MCF 10A (cell line): ENCODE measurements at regions not wholly inside any gene's neighbourhood (a gene's known extent, or its start where the extent isn't known, plus 50 kb on each side); places are given as distances from the start of the nearest gene placed in this dataset.

ENCODE experiments used
- BruUV-seq: library from RNA; stranded (reverse); fragments of 400-500 nt; replicated peaks from 2 replicates; lab custom pipeline; 2021; lab: Mats Ljungman, UMichigan
- CTCF ChIA-PET: fragments of 300-600 bp; sonication (Branson Sonifier 250); formaldehyde crosslinking; extraction: SDS; loops from one replicate; lab custom pipeline; 2021; ENCODE audit warnings: antibody characterized with exemption, inconsistent platforms; lab: Yijun Ruan, JAX
- POLR2A ChIA-PET: fragments of 300-600, 350-650 bp; sonication (Branson Sonifier 250); formaldehyde crosslinking; extraction: SDS; loops from one replicate; lab custom pipeline; 2020; ENCODE audit warnings: antibody characterized with exemption, inconsistent platforms; lab: Yijun Ruan, JAX
- DNase-seq: peaks from one replicate; pipeline ENCODE4 v3.0.0-alpha.2; 2018; ENCODE audit not compliant: unreplicated experiment
- H3K27ac Mint-ChIP-seq: one replicate; pipeline ENCODE4 v1.8.0; 2022; ENCODE audit warnings: mild to moderate bottlenecking, low read depth, mixed read lengths; ENCODE audit not compliant: unreplicated experiment
- H3K27me3 Mint-ChIP-seq: one replicate; pipeline ENCODE4 v1.8.0; 2022; ENCODE audit warnings: mixed read lengths; ENCODE audit not compliant: insufficient read depth, unreplicated experiment
- H3K36me3 Mint-ChIP-seq: one replicate; pipeline ENCODE4 v1.8.0; 2022; ENCODE audit warnings: mild to moderate bottlenecking, moderate library complexity, mixed read lengths; ENCODE audit not compliant: insufficient read depth, unreplicated experiment
- H3K4me1 Mint-ChIP-seq: one replicate; pipeline ENCODE4 v1.8.0; 2022; ENCODE audit warnings: mixed read lengths; ENCODE audit not compliant: insufficient read depth, unreplicated experiment
- H3K4me3 Mint-ChIP-seq: one replicate; pipeline ENCODE4 v1.8.0; 2022; ENCODE audit warnings: mild to moderate bottlenecking, moderate library complexity, mixed read lengths; ENCODE audit not compliant: unreplicated experiment
- H3K9me3 Mint-ChIP-seq: one replicate; pipeline ENCODE4 v1.8.0; 2022; ENCODE audit warnings: mixed read lengths; ENCODE audit not compliant: unreplicated experiment
- intact Hi-C: fragments of 100-400 bp; cut with micrococcal nuclease; formaldehyde crosslinking; loops from 2 replicates; pipeline ENCODE4 v1.14.1; 2022
- TF ChIP-seq, protein P1 (sequence below): fragments of 200-600 bp; IDR thresholded peaks from one replicate; pipeline ENCODE4 v1.8.0; 2022; ENCODE audit warnings: antibody characterized with exemption, mild to moderate bottlenecking; ENCODE audit not compliant: unreplicated experiment

- intact Hi-C loops: no loop called here
- Mint-ChIP-seq H3K27me3 (no peaks in the 10 kb centered on the region), H3K4me1 (no peaks in the 10 kb centered on the region), H3K27ac (no peak overlapping the region), H3K36me3 (no peaks in the 10 kb centered on the region), H3K4me3 (no peak overlapping the region), H3K9me3 (no peaks in the 10 kb centered on the region)
- TF ChIP-seq, protein P1, sequence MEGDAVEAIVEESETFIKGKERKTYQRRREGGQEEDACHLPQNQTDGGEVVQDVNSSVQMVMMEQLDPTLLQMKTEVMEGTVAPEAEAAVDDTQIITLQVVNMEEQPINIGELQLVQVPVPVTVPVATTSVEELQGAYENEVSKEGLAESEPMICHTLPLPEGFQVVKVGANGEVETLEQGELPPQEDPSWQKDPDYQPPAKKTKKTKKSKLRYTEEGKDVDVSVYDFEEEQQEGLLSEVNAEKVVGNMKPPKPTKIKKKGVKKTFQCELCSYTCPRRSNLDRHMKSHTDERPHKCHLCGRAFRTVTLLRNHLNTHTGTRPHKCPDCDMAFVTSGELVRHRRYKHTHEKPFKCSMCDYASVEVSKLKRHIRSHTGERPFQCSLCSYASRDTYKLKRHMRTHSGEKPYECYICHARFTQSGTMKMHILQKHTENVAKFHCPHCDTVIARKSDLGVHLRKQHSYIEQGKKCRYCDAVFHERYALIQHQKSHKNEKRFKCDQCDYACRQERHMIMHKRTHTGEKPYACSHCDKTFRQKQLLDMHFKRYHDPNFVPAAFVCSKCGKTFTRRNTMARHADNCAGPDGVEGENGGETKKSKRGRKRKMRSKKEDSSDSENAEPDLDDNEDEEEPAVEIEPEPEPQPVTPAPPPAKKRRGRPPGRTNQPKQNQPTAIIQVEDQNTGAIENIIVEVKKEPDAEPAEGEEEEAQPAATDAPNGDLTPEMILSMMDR: no peak
- no peak for DNase-seq
- CTCF ChIA-PET: interaction anchor here (0.5 kb wide), 1 partner anchor 450 kb away, joined by 3 read pairs; no protein-coding TSS in a partner anchor
- BruUV-seq: no TSS peak
- POLR2A ChIA-PET: interaction anchor here (0.6 kb wide), 2 partner anchors 367 to 772 kb away, joined by 3 to 4 read pairs; no protein-coding TSS in a partner anchor
These were observed 445.4 kb downstream of the GATA3 start for GRCh38 chr10:8499752-8500390.

- ChIA-PET POLR2A (no interaction called here), CTCF (interaction anchor here (0.6 to 0.7 kb wide), 2 partner anchors 85 to 998 kb away, joined by 3 to 4 read pairs; no protein-coding TSS in a partner anchor)
- Mint-ChIP-seq H3K4me3 (no peak overlapping the region), H3K9me3 (no peaks in the 10 kb centered on the region), H3K4me1 (no peaks in the 10 kb centered on the region), H3K27ac (no peak overlapping the region), H3K27me3 (no peaks in the 10 kb centered on the region), H3K36me3 (no peaks in the 10 kb centered on the region)
- DNase-seq: no peak
- TF ChIP-seq, protein P1: no peak
- BruUV-seq: no TSS peak
- intact Hi-C loops: no loop called here
These were observed 448.1 kb downstream of the GATA3 start for GRCh38 chr10:8502573-8502972.

DNA sequence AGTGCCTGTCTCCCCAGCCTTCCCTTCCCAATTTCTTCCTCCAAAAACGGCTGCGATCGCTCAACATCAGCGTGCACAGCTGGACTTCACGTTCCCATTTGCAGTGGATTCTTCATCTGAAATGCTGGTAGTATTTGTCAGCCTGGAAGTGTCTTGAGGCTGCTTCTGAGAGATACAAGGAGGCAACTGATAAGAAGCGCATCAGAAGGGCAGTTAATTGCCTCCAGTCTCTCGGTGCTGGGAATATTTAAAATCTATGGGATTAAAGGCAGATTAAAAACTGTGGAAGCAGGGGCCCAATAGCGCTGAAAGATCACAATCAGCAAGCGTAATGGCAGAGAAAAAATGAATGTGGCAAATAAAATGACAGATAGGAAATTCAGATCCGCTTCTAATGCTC lies 450.0 kb downstream of the GATA3 start:
- CTCF ChIA-PET: interaction anchor here (1.1 kb wide), 1 partner anchor 9 kb away, joined by 3 read pairs; no protein-coding TSS in a partner anchor
- DNase-seq: no peak
- H3K4me1 Mint-ChIP-seq: no peaks in the 10 kb centered on the region
- H3K9me3 Mint-ChIP-seq: no peaks in the 10 kb centered on the region
- H3K4me3 Mint-ChIP-seq: no peak overlapping the region
- intact Hi-C loops: no loop called here
- no peaks in the 10 kb centered on the region for H3K27me3 Mint-ChIP-seq
- no TSS peak for BruUV-seq
- H3K36me3 Mint-ChIP-seq: no peaks in the 10 kb centered on the region
- no peak overlapping the region for H3K27ac Mint-ChIP-seq
- POLR2A ChIA-PET: no interaction called here
- TF ChIP-seq, protein P1: no peak

DNA sequence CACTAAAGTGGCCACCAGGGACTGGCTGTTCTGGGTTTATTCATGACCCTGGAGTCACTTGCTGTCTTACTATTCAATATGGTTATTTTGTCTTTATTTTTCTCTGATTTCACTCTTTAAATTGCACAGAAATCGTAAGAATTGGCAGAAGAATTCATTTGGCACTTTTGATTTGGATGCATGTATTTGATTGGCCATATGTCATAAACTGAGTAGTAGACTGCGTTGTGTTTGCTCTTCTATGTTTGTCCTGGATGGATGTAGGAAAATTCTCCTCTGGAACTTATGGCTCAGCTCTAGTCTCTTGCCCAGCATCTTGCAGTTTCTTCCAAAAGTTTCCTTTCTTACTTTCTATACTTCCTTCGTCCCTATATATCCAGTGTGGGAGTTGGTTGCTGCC lies 452.7 kb downstream of the GATA3 start:
- no peaks in the 10 kb centered on the region for H3K9me3 Mint-ChIP-seq
- ChIA-PET CTCF (interaction anchor here (1.0 kb wide), 1 partner anchor 16 kb away, joined by 4 read pairs; no protein-coding TSS in a partner anchor), POLR2A (no interaction called here)
- H3K27ac Mint-ChIP-seq: no peak overlapping the region
- no peak for DNase-seq
- no peaks in the 10 kb centered on the region for H3K4me1 Mint-ChIP-seq
- TF ChIP-seq, protein P1: no peak
- H3K27me3 Mint-ChIP-seq: no peaks in the 10 kb centered on the region
- intact Hi-C loops: no loop called here
- no peaks in the 10 kb centered on the region for H3K36me3 Mint-ChIP-seq
- BruUV-seq: no TSS peak
- H3K4me3 Mint-ChIP-seq: no peak overlapping the region
